ENCODE measurements at regions not wholly inside any gene's neighbourhood (a gene's known extent, or its start where the extent isn't known, plus 50 kb on each side); places are given as distances from the start of the nearest gene placed in this dataset.
"Not testable (repeated sequence)": the region's sequence is repeated elsewhere in the genome, so short reads cannot be mapped to it uniquely, and the experiment has no call there.

- H3K4me3 Mint-ChIP-seq, result no peak overlapping the region
- no peaks in the 10 kb centered on the region for H3K36me3 Mint-ChIP-seq
- H3K9me3 Mint-ChIP-seq, result no peaks in the 10 kb centered on the region
- no peaks in the 10 kb centered on the region for H3K4me1 Mint-ChIP-seq
- no peak overlapping the region for H3K27ac Mint-ChIP-seq
- no peaks in the 10 kb centered on the region for H3K27me3 Mint-ChIP-seq
Observed at GRCh38 chr14:76698191-76698590, 63.1 kb upstream of the VASH1 start.

- no peaks in the 10 kb centered on the region for H3K36me3 Mint-ChIP-seq
- no peak overlapping the region for H3K4me3 Mint-ChIP-seq
- no peak overlapping the region for H3K27ac Mint-ChIP-seq
- no peaks in the 10 kb centered on the region for H3K9me3 Mint-ChIP-seq
- no peaks in the 10 kb centered on the region for H3K4me1 Mint-ChIP-seq
- H3K27me3 Mint-ChIP-seq, result peaks cover 1% of the 10 kb centered on the region
Observed at GRCh38 chr14:76698631-76699030, 62.6 kb upstream of the VASH1 start.

- H3K27ac Mint-ChIP-seq, result no peak overlapping the region
- H3K4me3 Mint-ChIP-seq, result no peak overlapping the region
- H3K9me3 Mint-ChIP-seq, result no peaks in the 10 kb centered on the region
- no peaks in the 10 kb centered on the region for H3K4me1 Mint-ChIP-seq
- peaks cover 1% of the 10 kb centered on the region for H3K27me3 Mint-ChIP-seq
- H3K36me3 Mint-ChIP-seq, result no peaks in the 10 kb centered on the region
Observed at GRCh38 chr14:76699209-76699938, 61.9 kb upstream of the VASH1 start.

GRCh38 chr14:76699939-76700590, 61.2 kb upstream of the VASH1 start:
- H3K36me3 Mint-ChIP-seq, result no peaks in the 10 kb centered on the region
- no peak overlapping the region for H3K27ac Mint-ChIP-seq
- no peaks in the 10 kb centered on the region for H3K4me1 Mint-ChIP-seq

GRCh38 chr14:76701436-76701835, 59.8 kb upstream of the VASH1 start:
- Mint-ChIP-seq H3K36me3 (no peaks in the 10 kb centered on the region), H3K4me3 (no peak overlapping the region), H3K27me3 (peaks cover 4% of the 10 kb centered on the region), H3K27ac (no peak overlapping the region), H3K4me1 (no peaks in the 10 kb centered on the region), H3K9me3 (no peaks in the 10 kb centered on the region)

More at GRCh38 chr14:76699939-76700590, 61.2 kb upstream of the VASH1 start:
- H3K4me3 Mint-ChIP-seq, result no peak overlapping the region
- H3K27me3 Mint-ChIP-seq, result peaks cover 1% of the 10 kb centered on the region
- H3K9me3 Mint-ChIP-seq, result no peaks in the 10 kb centered on the region

GRCh38 chr14:76701981-76702380, 59.3 kb upstream of the VASH1 start:
- H3K4me3 Mint-ChIP-seq, result no peak overlapping the region
- H3K4me1 Mint-ChIP-seq, result no peaks in the 10 kb centered on the region
- peaks cover 4% of the 10 kb centered on the region for H3K27me3 Mint-ChIP-seq
- no peaks in the 10 kb centered on the region for H3K36me3 Mint-ChIP-seq
- H3K9me3 Mint-ChIP-seq, result no peaks in the 10 kb centered on the region
- H3K27ac Mint-ChIP-seq, result no peak overlapping the region

GRCh38 chr14:76705214-76705613, 56.1 kb upstream of the VASH1 start:
- Mint-ChIP-seq H3K36me3 (no peaks in the 10 kb centered on the region), H3K9me3 (no peaks in the 10 kb centered on the region), H3K27ac (no peak overlapping the region), H3K27me3 (peaks cover 4% of the 10 kb centered on the region), H3K4me3 (no peak overlapping the region), H3K4me1 (no peaks in the 10 kb centered on the region)

- H3K4me3 Mint-ChIP-seq, H3K27ac Mint-ChIP-seq, H3K4me1 Mint-ChIP-seq, H3K36me3 Mint-ChIP-seq, H3K27me3 Mint-ChIP-seq, H3K9me3 Mint-ChIP-seq: not testable (repeated sequence)
Observed at GRCh38 chr14:76706207-76706606, 55.1 kb upstream of the VASH1 start.

- Mint-ChIP-seq H3K4me3 (no peak overlapping the region), H3K9me3 (no peaks in the 10 kb centered on the region), H3K4me1 (no peaks in the 10 kb centered on the region), H3K36me3 (no peaks in the 10 kb centered on the region), H3K27me3 (peaks cover 7% of the 10 kb centered on the region), H3K27ac (no peak overlapping the region)
Observed at GRCh38 chr14:76706811-76707210, 54.5 kb upstream of the VASH1 start.

GRCh38 chr14:76708028-76708427, 53.2 kb upstream of the VASH1 start:
- H3K4me3 Mint-ChIP-seq, result no peak overlapping the region
- no peaks in the 10 kb centered on the region for H3K4me1 Mint-ChIP-seq
- H3K27ac Mint-ChIP-seq, result no peak overlapping the region
- peaks cover 7% of the 10 kb centered on the region for H3K27me3 Mint-ChIP-seq
- no peaks in the 10 kb centered on the region for H3K9me3 Mint-ChIP-seq
- no peaks in the 10 kb centered on the region for H3K36me3 Mint-ChIP-seq

GRCh38 chr14:76708771-76709170, 52.5 kb upstream of the VASH1 start:
- H3K4me3 Mint-ChIP-seq, result no peak overlapping the region
- H3K36me3 Mint-ChIP-seq, result no peaks in the 10 kb centered on the region
- no peak overlapping the region for H3K27ac Mint-ChIP-seq

GRCh38 chr14:76710056-76711010, 50.9 kb upstream of the VASH1 start:
- H3K4me3 Mint-ChIP-seq, result no peak overlapping the region
- H3K4me1 Mint-ChIP-seq, result no peaks in the 10 kb centered on the region
- no peaks in the 10 kb centered on the region for H3K9me3 Mint-ChIP-seq
- H3K36me3 Mint-ChIP-seq, result no peaks in the 10 kb centered on the region
- H3K27ac Mint-ChIP-seq, result no peak overlapping the region
- peaks cover 8% of the 10 kb centered on the region for H3K27me3 Mint-ChIP-seq

More at GRCh38 chr14:76708771-76709170, 52.5 kb upstream of the VASH1 start:
- no peaks in the 10 kb centered on the region for H3K4me1 Mint-ChIP-seq
- H3K27me3 Mint-ChIP-seq, result peaks cover 8% of the 10 kb centered on the region
- no peaks in the 10 kb centered on the region for H3K9me3 Mint-ChIP-seq

All from activated naive CD4-positive, alpha-beta T cell treated with anti-CD3 and anti-CD28 coated beads, Interleukin-2, amount 50 U/mL, for 24 hours (primary cell).